Duodenal mucosa (tissue), 2 donors: ENCODE measurements at regions not wholly inside any gene's neighbourhood (a gene's known extent, or its start where the extent isn't known, plus 50 kb on each side); places are given as distances from the start of the nearest gene placed in this dataset.

Experiments used
- H3K27ac ChIP-seq: one replicate; pipeline ENCODE4 v1.7.0; 2013; ENCODE audit warnings: low read depth, low read length
- H3K27me3 ChIP-seq, 2 donors: one replicate each; pipeline ENCODE4 v1.7.0; 2013; ENCODE audit warnings: low read length in 2 of 2, control low read depth in 1 of 2; ENCODE audit not compliant: insufficient read depth in 2 of 2, control insufficient read depth in 1 of 2
- H3K36me3 ChIP-seq, 2 donors: one replicate each; pipeline ENCODE4 v1.7.0; 2013; ENCODE audit warnings: low read length in 2 of 2, control low read depth in 1 of 2; ENCODE audit not compliant: insufficient read depth in 2 of 2, control insufficient read depth in 1 of 2
- H3K4me1 ChIP-seq, 2 donors: one replicate each; pipeline ENCODE4 v1.7.0; 2013; ENCODE audit warnings: low read length in 2 of 2, control low read depth in 1 of 2; ENCODE audit not compliant: insufficient read depth in 2 of 2, control insufficient read depth in 1 of 2
- H3K4me3 ChIP-seq, 2 donors: one replicate each; pipeline ENCODE4 v1.7.0; 2013; ENCODE audit warnings: low read length in 2 of 2, low read depth in 1 of 2
- H3K9ac ChIP-seq, 2 donors: one replicate each; pipeline ENCODE4 v1.7.0; 2013; ENCODE audit warnings: low read length in 2 of 2, low read depth in 1 of 2
- H3K9me3 ChIP-seq, 2 donors: one replicate each; pipeline ENCODE4 v1.7.0; 2013; ENCODE audit warnings: low read length in 2 of 2, control low read depth in 1 of 2; ENCODE audit not compliant: control insufficient read depth in 1 of 2

DNA sequence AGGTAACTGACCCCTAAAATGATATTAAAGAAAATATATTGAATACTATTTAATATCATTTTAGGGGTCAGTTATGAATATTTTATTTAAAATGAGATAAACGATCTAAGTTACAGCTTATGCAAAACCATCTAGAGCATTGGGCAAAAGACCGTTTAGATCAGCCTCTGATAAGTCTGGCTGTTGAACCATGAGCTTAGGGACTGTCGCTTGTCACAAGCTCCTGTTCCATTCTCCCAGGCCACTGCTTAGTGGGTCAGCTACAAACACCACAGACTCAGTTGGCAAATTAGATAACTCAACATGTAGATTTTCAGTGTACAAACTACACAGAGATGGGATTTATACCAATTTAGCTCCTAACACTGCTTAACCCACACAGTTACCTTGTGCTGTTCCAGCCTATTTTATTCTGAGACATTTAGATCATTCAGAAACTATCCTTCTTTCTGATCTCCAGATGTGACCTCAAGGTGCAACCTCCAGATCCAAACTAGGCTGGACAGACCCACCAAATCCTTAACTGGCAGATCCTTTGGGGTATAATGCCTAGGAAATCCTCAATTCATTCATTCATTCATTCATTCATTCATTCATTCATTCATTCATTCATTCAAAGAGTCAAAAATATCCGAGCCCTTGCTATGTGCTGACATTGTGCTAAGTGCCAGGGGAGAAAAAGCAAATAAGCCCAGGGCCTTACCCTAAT is 82.8 kb downstream of the HRH4 start:
- Histone ChIP-seq H3K4me3 (no peak overlapping the region), H3K36me3 (no peaks in the 10 kb centered on the region), H3K27ac (no peak overlapping the region), H3K9me3 (no peaks in the 10 kb centered on the region), H3K27me3 (no peaks in the 10 kb centered on the region), H3K4me1 (peaks cover 7 to 9% of the 10 kb centered on the region in 2 donors), H3K9ac (no peak overlapping the region)

DNA sequence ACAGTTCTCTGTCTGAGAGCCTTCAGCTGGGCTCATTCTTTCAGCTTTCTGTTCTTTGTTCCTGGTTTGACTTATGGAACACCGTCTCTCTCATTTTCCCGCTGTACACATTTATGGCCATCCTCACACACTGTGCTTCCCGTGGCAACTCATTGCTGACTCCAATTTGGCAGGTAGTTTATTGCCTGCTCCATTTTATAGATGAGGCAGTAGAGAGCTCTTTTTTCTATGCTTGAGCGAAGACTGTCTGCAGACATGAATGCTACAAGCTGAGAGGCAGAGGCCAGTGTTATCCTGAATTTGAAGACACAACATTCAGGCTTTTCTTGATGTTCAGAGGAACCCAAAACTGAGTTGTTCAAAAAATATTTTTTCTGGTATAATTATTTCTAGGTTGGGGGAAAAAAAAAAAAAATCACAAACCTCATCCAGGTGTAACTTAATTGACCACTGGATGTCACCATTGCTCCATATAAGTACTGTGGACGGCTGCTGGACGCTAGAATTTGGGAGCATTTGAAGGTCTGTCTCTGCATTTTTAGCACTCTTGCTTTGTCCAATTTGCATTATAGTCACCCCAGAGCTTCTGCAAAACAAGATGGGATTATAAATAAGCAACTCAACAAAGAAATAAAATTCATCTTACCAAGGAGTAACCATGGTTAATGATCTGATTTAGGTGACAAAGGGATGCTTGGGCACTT is 83.5 kb downstream of the HRH4 start:
- H3K27me3 ChIP-seq = no peaks in the 10 kb centered on the region
- H3K9ac ChIP-seq = no peak overlapping the region
- H3K4me3 ChIP-seq = no peak overlapping the region
- H3K4me1 ChIP-seq = peaks cover 2% of the 10 kb centered on the region in 2 donors
- no peaks in the 10 kb centered on the region for H3K9me3 ChIP-seq
- H3K36me3 ChIP-seq = no peaks in the 10 kb centered on the region
- H3K27ac ChIP-seq = no peak overlapping the region

DNA sequence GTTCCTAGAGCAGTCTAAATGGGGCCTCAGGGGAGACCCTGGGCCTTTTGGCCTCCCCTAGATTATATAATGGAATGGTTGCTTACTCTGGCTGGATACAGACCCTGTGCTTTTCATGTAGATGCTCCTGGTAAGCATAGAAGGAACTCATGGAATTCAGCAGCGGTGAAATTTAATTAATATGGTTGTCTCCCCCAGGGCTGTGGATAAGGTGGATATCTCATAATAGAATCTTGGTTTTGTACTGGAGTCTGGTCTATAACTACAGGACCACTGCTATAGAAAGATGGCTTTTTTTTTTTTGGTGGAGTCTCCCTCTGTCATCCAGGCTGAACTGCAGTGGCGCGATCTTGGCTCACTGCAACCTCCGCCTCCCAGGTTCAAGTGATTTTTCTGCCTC is 84.5 kb downstream of the HRH4 start:
- Histone ChIP-seq H3K4me1 (no peaks in the 10 kb centered on the region), H3K27me3 (no peaks in the 10 kb centered on the region), H3K27ac (no peak overlapping the region), H3K9ac (no peak overlapping the region), H3K4me3 (no peak overlapping the region), H3K36me3 (no peaks in the 10 kb centered on the region), H3K9me3 (no peaks in the 10 kb centered on the region)

GRCh38 chr18:24545651-24546050 is 85.2 kb downstream of the HRH4 start:
- H3K36me3 ChIP-seq = no peaks in the 10 kb centered on the region
- no peaks in the 10 kb centered on the region for H3K9me3 ChIP-seq
- no peak overlapping the region for H3K9ac ChIP-seq
- no peak overlapping the region for H3K27ac ChIP-seq
- no peaks in the 10 kb centered on the region for H3K27me3 ChIP-seq
- H3K4me1 ChIP-seq = no peaks in the 10 kb centered on the region
- H3K4me3 ChIP-seq = no peak overlapping the region

DNA sequence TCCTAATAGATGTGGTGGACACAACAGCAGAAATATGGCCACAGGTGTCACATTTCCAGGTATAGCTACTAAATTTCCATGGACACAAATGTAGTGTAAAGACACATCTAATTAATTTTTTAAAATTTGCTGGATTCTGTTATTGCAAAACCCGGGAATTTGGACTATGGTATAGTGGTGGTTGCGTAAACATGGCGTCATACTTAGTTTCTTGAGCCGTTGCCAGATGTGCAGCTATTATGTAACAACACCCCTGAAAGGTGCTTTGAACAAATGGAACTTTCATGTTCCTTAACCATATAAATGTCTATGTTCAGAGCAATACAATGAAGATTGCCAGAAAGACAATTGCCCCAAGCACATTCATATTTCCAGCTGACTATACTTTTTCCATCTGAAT is 85.9 kb downstream of the HRH4 start:
- no peaks in the 10 kb centered on the region for H3K27me3 ChIP-seq
- no peak overlapping the region for H3K4me3 ChIP-seq
- no peak overlapping the region for H3K27ac ChIP-seq
- H3K4me1 ChIP-seq = no peaks in the 10 kb centered on the region
- H3K36me3 ChIP-seq = no peaks in the 10 kb centered on the region
- H3K9ac ChIP-seq = no peak overlapping the region
- H3K9me3 ChIP-seq = no peaks in the 10 kb centered on the region

- no peaks in the 10 kb centered on the region for H3K27me3 ChIP-seq
- no peak overlapping the region for H3K4me3 ChIP-seq
- no peaks in the 10 kb centered on the region for H3K36me3 ChIP-seq
- no peaks in the 10 kb centered on the region for H3K9me3 ChIP-seq
- H3K9ac ChIP-seq = no peak overlapping the region
- no peaks in the 10 kb centered on the region for H3K4me1 ChIP-seq
- H3K27ac ChIP-seq = no peak overlapping the region
Observed at GRCh38 chr18:24548583-24548982, 88.1 kb downstream of the HRH4 start.

GRCh38 chr18:24552218-24552617 is 91.8 kb downstream of the HRH4 start:
- H3K36me3 ChIP-seq = no peaks in the 10 kb centered on the region
- no peak overlapping the region for H3K27ac ChIP-seq
- no peak overlapping the region for H3K9ac ChIP-seq
- H3K4me3 ChIP-seq = no peak overlapping the region
- no peaks in the 10 kb centered on the region for H3K9me3 ChIP-seq
- no peaks in the 10 kb centered on the region for H3K27me3 ChIP-seq
- no peaks in the 10 kb centered on the region for H3K4me1 ChIP-seq

DNA sequence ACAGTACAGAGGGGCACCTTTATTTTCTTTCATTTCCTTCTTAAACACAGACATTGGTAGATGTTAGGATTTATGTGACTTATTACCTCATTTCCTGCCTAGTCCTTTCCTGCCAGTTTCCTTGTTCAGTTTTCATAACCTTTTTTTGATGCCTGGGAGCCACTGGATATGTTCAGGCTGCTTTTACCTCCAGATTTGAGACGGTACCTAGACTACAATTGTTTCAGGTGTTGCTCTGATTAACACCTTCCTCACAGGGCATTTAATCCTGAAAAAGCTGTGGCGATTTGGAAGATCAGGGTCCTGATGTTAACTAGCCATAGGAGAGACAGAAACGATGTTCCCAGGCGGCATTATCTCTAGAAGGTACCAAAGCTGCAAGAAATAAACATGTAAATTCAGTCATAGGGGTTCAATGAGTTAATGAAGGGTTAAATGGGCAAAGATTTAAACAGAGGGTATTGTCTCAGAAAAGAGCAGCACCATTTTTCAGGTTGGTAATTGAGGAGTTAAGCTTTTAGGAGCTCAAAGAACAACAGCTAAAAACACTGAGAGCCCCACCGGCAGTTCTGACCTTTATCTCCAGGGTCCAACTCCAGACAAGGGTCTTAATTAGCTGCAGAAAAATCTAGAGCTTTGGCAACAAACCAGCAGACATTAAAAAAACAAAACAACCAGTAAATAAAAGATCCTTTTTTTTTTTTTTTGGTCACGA is 93.3 kb downstream of the HRH4 start:
- no peaks in the 10 kb centered on the region for H3K4me1 ChIP-seq
- H3K4me3 ChIP-seq = no peak overlapping the region
- no peaks in the 10 kb centered on the region for H3K9me3 ChIP-seq
- no peaks in the 10 kb centered on the region for H3K27me3 ChIP-seq
- no peak overlapping the region for H3K27ac ChIP-seq
- no peaks in the 10 kb centered on the region for H3K36me3 ChIP-seq
- H3K9ac ChIP-seq = no peak overlapping the region

GRCh38 chr18:24558403-24558802 is 98.0 kb downstream of the HRH4 start:
- Histone ChIP-seq H3K27me3 (no peaks in the 10 kb centered on the region), H3K36me3 (no peaks in the 10 kb centered on the region), H3K4me1 (no peaks in the 10 kb centered on the region), H3K9me3 (no peaks in the 10 kb centered on the region), H3K4me3 (no peak overlapping the region), H3K9ac (no peak overlapping the region), H3K27ac (no peak overlapping the region)

GRCh38 chr18:24559526-24559925 is 99.1 kb downstream of the HRH4 start:
- Histone ChIP-seq H3K27ac (no peak overlapping the region), H3K9me3 (no peaks in the 10 kb centered on the region), H3K4me3 (no peak overlapping the region), H3K9ac (no peak overlapping the region), H3K4me1 (no peaks in the 10 kb centered on the region), H3K36me3 (no peaks in the 10 kb centered on the region), H3K27me3 (no peaks in the 10 kb centered on the region)
